Activated CD4-positive, alpha-beta T cell treated with anti-CD3 and anti-CD28 coated beads, Interleukin-2, amount 50 U/mL, for 4 hours (primary cell): ENCODE measurements at regions not wholly inside any gene's neighbourhood (a gene's known extent, or its start where the extent isn't known, plus 50 kb on each side); places are given as distances from the start of the nearest gene placed in this dataset.
"Not testable (repeated sequence)": the region's sequence is repeated elsewhere in the genome, so short reads cannot be mapped to it uniquely, and the experiment has no call there.

Experiments
- DNase-seq, 2 experiments: peaks; one replicate each; pipeline ENCODE4 v3.0.0-alpha.2; 2020

DNA sequence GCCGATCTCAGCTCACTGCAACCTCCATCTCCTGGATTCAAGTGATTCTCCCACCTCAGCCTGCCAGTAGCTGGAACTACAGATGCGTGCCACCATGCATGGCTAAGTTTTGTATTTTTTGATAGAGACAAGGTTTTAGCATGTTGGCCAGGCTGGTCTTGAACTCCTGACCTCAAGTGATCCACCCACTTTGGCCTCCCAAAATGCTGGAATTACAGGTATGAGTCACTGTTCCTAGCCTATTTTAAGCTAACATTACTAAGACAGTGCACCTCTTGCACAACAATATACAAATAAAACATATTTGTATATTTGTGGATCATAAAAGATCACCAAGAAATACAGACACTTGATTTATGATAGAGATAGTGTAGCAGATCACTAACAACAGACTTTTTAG is 139.1 kb downstream of the DUSP10 start:
- no peak for DNase-seq

DNA sequence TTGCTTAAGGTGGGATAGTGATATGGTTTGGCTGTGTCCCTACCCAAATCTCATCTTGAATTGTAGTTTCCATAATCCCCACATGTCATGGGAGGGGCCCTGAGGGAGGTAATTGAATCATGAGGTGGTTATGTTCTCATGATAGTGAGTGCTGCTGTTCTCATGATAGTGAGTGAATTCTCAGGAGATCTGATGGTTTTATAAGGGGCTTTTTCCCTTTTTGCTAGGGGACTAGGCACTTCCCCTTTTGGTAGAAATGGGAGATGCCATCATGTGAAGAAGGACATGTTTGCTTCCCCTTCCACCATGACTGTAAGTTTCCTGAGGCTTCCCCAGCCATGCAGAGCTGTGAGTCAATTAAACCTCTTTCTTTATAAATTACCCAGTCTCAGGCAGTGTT is 137.5 kb downstream of the DUSP10 start:
- not testable (repeated sequence) for DNase-seq

DNA sequence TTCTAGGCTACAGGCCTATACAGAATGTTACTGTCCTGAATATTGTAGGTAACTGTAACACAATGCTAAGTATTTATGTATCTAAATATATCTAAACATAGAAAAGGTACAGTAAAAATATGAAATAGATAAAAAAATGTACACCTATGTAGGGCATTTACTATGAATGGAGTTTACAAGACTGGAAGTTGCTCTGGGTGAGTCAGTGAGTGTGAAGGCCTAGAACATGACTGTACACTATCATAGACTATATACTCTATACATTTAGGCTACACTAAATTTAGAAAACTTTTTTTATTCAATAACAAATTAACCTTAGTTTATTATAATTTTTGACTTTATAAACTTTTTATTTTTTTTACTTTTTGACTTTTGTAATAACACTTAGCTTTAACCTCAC is 136.9 kb downstream of the DUSP10 start:
- no peak for DNase-seq

DNA sequence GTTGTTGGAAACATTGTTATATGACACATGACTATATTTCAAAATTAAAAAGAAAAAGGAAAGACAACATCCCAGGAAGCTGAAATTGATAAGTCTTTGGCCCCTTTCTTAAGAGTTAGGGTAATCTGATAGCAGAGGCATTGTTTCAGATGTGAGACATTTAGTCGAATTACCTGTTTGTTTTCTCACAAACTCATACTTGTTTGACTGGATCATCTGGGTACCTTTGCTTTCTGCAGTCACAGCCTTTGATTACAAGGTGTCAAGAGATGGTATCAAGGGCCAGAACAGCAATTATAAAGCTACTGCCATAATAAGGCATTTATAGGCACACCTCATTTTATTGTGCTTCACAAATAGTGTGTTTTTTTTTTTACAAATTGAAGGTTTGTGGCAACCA is 136.3 kb downstream of the DUSP10 start:
- no peak for DNase-seq

DNA sequence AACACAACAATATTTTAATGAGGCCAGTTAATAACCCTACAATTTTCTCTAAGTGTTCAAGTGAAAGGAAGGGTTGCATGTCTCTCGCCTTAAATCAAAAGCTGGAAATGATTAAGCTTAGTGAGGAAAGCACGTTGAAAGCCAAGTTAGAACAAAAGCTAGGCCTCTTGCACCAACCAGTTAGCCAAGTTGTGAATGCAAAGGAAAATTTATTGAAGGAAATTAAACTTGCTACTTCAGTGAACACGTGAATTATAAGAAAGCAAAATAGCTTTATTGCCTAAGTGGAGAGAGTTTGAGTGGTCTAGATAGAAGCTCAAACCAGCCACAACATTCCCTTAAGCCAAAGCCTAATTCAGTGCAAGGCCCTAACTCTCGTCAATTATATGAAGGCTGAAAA is 135.6 kb downstream of the DUSP10 start:
- DNase-seq, result no peak

DNA sequence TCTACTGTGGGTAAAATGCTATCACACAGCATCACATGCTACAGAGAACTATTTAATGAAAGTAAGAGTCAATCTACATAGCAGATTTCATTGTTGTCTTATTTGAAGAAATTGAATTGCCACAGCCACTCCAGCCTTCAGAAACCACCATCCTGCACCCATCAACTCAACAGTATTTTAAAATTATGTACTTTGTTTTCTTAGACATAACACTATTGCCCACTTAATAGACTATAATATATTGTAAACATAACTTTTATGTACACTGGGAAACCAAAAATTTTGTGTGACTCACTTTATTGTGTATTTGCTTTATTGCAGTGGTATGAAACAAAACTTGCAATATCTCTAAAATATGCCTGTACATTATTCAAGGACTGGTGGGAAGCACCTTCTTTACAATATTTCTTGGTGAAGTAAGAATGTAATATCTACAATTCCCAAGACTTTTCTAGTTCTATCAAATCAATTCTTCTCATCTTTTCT is 133.0 kb downstream of the DUSP10 start:
- DNase-seq, result no peak

DNA sequence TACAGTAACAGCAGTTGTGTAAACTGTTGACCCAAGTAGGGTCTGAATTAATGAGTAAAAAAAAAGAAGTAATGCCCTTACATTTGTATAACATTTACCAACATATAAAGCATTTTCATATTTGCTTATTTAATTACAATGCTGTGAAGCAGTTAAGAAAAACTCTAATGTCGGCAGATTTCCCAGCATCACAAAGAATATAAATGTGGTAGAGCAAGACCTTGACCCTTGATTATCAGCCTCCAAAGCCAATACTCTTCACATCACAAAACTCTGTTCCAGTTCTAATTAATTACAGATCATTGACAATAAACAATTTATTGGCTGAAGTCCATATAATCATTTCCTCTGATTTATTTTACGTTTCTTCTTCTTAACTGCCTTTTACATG is 130.2 kb downstream of the DUSP10 start:
- no peak for DNase-seq

DNA sequence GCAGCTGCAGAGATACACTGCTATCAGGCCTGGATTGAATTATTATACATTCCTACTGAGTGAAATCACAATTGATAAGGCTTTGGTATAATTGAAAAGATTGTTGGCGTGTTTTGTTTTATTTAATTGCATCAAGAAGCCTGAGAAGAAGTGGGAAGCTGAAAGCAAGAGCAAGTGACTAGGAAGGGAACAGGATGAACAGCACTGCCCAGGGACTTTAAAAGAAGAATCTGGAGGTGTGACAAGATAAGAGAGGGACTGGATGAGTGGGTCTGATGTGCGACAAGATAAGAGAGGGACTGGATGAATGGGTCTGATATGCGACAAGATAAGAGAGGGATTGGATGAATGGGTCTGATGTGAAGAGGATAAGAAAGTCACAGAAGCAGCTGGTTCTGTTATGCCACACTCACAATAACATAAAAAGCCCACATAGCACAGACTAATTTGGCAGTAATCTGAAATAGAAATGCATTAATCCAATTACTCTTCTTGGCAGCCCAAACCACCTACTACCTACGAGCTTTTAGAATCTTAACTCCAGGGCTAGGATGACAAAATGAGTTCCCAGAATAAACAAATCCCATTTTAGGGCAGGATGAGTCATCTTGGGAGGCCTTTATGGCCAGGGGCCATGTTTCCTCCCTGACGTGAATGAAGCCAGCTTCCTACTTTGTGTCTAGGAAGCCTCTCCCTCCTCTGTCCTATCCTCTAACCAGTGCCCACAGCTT is 129.7 kb downstream of the DUSP10 start:
- no peak for DNase-seq

DNA sequence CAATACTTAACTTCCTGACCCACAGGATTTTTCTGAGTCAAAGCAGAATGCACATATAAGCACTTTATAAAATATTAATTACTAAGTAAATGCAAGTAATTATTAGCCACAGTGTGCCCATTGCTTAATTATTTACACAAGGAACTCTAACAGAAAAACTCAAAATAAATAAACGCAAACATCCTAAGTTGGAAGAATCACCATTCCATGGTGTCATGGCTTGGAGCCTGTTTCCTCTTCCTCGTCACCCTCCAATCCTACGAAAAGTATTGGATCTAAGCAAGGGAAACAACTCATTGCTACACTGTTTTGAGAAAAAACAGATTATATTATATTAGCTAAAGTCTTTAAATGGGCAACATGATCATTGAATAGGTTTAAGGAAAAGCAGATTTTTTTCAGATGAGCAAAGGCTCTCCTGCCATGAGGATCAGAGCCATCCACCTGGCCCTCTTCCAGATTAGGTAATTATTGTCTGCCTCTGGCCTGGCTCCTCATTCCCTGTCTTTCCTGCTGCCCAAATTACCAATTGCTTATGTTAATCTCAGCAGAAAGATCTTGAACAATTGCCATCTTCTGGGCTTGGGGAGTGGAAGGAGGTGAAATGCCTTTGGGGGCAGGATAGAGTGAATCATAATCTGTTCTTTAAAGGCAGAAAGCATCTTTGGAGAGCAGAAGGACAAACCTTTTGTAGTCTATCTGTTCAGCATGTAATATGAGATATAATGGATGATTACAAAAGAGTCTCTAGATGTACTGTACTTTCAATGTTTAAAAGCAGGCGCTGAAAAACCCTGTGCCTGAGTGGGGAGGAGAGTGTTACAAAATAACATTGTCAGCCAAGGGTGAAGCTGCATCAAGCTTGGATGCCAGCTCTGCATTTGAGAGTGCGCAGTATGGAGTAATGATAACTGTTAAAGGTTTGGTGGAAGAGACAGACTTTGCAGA is 121.2 kb downstream of the DUSP10 start:
- DNase-seq, result no peak

DNA sequence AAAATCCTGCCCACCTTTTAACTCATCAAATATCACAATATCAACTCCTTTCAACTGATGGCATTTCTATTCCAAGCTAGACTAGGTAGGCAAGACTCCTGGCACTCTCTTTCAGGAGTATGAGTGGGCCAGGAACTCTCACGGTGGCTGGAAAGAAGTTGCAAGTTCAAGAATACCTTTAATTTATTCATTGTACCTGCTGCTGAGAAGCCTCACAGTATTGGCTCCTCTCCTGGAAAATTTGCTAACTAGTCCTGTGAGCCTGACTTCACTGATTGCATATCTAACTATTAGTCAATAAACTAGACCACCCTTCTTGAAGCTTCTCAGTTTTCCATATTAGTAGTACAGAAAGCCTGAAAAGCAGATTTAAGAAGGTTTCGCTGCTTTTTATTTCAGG is 120.2 kb downstream of the DUSP10 start:
- DNase-seq, result no peak

DNA sequence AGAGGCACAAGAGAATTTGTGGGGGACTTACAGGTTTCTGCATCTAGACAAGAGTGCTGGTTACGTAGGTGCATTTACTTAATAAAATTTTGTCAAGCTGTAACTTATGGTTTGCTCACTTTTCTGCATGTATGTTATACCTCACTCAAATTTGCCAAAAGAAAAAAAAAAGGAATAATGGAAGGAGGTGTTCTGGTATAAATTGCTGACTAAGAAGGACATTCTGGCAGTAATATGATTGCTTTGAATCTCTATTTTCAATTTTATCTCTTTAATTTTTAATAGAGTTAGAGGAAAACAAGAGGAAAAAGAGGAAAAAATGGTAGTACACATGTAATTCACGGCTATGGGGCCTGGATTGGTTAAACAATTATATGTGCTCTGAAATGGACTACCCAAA is 119.5 kb downstream of the DUSP10 start:
- no peak for DNase-seq

DNA sequence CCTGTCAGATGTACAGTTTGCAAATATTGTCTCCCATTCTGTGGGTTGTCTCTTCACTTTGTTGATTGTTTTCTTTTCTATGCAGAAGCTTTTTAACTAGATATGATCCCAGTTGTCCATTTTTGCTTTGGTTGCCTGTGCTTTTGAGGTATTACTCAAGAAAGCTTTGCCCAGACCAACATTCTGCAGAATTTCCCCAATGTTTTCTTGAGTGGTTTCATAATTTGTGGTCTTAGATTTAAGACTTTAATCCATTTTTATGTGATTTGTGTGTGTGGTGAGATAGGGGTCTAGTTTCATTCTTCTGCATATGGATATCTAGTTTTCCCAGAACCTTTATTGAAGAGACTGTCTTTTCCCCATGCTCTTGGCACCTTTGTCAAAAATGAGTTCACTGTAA is 116.9 kb downstream of the DUSP10 start:
- no peak for DNase-seq

DNA sequence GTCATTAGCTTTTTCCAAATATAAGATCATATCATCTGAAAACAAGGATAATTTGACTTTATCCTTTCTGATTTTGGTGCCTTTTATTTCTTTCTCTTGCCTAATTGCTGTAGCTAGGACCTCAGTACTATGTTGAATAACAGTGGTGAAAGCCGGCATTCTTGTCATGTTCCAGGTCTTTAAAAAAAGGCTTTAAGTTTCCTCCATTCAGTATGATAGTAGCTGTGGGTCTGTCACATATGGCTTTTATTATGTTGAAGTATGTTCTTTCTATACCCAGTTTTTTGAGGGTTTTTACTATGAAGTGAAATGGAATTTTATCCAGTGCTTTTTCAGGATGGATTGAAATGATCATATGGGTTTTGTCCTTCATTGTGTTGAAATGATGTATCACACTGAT is 115.8 kb downstream of the DUSP10 start:
- no peak for DNase-seq

DNA sequence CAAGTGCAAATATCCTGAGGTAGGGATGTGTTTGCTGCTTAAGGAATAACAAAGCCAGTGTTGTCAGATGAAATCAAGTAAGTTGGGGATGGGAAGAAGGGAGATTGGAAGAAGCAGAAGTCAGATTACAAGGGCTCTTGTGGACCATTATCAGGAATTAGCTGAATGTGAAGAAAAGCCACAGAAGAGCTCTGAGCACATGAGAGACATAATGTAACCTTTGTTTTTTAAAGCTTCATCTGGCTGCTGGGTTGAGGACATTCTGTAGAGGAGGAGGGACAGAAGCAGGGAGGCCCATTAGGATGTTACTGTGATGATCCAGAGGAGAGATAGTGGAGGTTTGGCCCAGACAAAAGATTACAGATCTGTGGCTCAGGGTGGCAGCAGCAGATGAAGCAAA is 111.7 kb downstream of the DUSP10 start:
- no peak for DNase-seq

DNA sequence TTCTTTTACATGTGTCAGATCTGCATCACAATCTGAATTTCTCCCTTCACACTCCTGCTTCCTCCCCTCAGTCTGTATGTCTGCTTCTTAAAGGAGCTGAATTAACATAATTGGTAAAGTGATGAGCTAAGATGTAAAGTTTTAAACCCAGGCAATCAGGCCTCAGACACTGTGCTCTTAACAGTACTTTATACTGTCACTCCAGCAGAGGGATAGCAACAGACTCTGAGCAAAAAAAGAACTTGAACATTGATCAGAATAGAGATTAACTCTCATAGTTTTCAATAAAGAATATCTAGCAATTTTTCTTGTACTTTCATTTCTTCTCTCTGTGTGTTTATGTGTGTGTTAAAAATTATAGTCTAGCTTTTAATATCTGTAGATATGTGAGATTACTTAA is 110.3 kb downstream of the DUSP10 start:
- DNase-seq, result no peak

DNA sequence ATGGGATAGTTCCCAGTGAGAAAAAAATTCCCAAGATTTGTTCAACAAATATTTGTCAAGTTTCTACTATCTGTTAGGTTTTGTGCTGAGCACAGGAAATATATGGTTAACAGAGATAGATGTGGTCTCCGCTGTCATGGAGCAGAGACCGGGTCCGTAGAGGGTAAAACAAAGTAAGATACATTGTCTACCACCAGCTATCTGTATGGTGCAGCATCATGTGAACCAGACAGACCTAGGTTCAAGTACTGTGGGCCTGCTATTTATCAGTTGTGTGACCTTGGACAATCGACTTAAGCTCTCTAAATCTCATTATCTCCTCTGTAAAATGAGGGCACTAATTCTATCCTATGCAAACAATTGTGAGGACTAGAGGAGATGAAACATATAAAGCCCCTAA is 109.8 kb downstream of the DUSP10 start:
- no peak for DNase-seq

DNA sequence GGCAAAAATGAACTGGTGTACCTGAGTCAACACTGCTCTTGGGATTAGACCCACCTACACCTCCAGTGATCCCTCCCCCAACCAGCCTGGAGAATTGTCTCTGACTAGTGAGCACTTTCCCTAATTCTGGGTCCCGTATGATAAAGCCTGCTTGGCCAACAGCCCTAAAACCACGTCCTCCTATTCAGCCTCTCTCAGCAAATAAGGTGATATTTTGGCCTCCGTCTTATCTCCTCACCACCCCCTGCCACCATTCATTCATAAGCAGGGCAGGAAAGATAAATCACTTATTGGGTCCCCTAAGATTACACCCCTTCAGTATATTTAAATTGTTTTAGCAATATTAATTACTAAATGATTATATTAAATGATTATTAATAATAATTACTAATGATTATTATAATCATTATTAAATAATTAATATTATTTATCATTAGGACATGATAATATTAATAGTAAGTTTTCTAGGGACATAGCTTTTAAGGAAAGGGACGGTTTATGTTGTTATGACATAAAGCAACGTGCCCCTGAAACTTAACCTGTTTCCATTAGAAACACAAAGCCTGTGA is 108.0 kb downstream of the DUSP10 start:
- no peak for DNase-seq

DNA sequence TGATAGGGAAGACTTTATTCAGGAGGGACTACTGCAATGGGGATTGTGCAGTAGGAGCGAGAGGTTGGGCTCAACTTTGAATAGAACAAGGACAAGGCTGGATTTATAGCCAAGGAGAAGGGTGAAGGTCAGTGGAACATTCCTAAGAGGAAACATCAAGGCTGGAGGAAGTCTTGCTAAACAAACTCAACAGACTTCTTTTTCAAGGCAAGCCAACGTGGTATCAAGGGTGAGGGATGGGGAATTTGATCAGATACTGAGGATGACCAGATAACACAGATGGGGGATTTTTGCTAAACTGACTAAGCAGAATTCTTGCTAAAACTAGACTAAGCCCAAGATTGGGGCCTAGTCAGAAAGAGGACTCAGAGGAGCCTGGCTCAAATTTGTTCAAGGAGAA is 107.3 kb downstream of the DUSP10 start:
- DNase-seq, result no peak

DNA sequence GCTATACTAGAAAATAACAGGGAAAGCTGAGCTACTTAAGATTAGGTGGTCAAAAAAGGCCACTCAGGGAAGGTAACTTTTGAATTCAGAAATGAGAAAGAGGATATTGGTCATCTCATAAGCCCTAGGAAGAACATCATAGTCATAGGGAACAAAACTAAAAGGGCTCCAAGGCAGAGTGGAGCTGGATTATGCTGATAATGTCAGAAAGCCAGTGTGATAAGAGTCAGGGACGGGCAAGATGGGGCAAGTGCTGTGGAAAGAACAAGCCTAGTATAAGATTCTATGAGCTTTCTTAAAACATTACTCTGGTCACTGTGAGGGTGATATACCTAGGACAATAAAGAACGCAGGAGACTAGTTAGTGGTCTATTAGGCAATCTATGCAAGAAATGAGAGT is 106.6 kb downstream of the DUSP10 start:
- no peak for DNase-seq

DNA sequence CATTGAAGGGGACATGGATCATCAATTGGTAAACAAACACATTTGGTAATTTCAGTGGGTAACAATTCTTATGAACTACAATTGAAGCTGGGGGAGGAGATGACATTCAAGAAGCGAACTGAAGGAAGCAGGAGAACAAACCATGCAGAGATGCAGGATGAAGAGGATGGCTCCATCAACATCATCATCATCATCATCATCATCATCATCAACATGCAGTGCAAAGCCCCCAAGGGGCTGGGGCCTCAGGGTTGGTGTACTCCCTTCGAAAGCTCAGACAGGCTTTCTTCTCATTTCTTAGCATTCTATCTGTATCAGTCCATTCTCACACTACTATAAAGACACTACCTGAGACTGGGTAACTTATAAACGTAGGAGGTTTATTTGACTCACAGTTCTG is 105.8 kb downstream of the DUSP10 start:
- no peak for DNase-seq

DNA sequence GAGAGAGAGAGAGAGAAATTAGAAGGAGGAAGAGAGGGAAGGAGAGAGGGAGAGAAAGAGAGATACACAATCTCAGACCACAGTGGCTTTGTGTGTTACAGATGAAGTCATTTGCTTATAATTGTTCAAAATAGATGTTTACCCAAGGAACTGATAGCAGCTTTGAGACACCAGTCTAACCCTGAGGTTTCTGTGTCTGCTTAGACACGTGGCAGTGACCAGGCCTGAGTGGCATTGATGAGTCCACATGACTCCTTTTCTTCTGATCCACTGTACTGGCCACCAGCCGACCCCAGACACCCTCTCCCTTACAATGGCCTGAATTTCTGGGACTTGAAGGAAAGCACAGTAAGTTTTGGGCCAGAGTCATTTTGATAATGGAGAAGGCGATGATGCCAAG is 104.9 kb downstream of the DUSP10 start:
- no peak for DNase-seq

DNA sequence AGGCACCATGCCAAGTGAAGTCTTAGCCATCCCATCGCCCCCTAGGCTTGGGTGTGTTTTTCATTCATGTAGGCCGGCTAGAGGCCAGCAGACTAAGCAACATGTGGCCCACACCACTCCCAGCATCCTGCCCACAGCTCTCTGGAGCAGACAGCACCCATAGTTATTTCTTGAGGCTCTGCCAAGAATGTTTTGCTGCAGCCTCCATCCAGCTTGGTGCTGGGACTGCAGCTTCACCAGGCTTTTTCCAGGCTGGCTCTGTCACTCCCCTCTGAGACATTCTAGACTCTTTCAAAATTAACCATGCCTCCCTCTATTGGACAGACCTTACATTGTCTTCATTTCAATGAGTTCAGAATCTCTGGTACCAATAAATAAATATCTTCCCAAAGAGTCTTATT is 104.2 kb downstream of the DUSP10 start:
- no peak for DNase-seq

DNA sequence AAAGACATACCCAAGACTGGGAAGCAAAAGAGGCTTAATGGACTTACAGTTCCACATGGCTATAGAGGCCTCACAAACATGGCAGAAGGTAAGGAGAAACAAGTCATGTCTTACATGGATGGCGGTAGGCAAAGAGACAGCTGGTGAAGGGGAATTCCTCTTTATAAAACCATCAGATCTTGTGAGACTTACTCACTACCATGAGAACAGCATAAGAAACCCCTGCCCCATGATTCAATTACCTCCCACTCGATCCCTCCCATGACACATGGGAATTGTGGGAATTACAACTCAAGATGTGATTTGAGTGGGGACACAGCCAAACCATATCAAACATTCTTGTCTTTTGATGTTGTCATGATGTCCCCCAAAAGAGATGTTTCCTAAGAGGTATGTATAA is 103.3 kb downstream of the DUSP10 start:
- DNase-seq, result no peak

DNA sequence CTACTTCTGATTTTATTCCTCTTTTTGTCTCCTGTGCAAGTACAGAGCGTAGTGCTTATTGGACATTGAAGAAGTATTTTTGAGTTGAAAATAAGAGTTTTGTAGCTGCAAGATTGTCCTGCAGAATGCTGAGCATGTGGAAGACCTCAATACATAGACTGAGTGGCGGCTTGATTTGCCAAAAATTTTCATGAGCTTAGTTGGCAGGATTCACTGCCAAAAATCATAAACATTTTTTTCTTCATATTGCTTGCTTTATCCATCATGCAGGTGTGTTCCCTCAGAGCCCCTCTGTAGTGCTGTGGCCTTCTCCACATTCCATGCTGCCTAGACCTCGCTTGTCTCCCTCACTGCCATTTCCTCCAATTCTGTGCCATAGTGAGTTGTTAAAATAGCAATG is 100.1 kb downstream of the DUSP10 start:
- DNase-seq, result no peak
